WI38 (cell line): ENCODE measurements at regions not wholly inside any gene's neighbourhood (a gene's known extent, or its start where the extent isn't known, plus 50 kb on each side); places are given as distances from the start of the nearest gene placed in this dataset.

ENCODE experiments used
- H3K4me3 ChIP-seq: 2 replicates; pipeline ENCODE4 v1.5.1; 2011; ENCODE audit warnings: low read depth, mild to moderate bottlenecking, control low read depth, low read length
- TF ChIP-seq, protein P1 (sequence below): IDR thresholded peaks from 2 replicates; pipeline ENCODE4 v1.5.1; 2012; ENCODE audit warnings: low read depth, mild to moderate bottlenecking, control low read depth, low read length

DNA sequence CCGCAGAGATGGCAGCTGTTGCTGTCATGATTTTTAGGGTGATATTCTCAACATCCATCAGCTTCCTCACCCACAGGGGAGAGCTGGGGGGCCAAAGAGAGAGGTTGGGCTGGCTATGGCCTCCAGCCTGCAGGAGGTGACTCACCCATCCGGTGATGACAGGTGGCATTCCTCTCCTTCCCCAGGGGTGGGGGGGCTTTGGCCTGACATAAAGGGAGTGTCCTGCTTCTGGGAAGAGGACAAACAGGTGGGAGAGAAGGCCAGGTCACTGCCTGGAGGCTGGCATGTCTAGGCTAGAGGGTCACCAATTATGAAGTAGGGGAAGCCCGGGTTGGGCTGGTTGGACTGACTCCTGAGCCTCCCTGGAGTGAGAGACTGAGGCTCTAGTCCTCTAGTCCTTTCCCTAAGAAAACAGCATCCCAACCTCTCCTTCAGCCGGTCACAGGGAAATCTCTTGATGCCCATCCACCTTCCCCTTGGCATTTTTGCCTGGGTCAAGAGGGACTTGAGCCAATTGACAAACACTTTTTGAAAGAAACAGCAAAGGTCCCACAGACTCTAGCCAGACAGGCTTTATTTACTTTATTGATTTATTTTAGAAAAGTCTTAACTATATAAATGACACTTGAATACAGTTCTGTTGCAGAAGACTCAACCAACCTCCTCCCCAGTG lies 79.8 kb upstream of the ZNF716 start:
- H3K4me3 ChIP-seq = no peak overlapping the region
- TF ChIP-seq, protein P1, sequence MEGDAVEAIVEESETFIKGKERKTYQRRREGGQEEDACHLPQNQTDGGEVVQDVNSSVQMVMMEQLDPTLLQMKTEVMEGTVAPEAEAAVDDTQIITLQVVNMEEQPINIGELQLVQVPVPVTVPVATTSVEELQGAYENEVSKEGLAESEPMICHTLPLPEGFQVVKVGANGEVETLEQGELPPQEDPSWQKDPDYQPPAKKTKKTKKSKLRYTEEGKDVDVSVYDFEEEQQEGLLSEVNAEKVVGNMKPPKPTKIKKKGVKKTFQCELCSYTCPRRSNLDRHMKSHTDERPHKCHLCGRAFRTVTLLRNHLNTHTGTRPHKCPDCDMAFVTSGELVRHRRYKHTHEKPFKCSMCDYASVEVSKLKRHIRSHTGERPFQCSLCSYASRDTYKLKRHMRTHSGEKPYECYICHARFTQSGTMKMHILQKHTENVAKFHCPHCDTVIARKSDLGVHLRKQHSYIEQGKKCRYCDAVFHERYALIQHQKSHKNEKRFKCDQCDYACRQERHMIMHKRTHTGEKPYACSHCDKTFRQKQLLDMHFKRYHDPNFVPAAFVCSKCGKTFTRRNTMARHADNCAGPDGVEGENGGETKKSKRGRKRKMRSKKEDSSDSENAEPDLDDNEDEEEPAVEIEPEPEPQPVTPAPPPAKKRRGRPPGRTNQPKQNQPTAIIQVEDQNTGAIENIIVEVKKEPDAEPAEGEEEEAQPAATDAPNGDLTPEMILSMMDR = no peak

DNA sequence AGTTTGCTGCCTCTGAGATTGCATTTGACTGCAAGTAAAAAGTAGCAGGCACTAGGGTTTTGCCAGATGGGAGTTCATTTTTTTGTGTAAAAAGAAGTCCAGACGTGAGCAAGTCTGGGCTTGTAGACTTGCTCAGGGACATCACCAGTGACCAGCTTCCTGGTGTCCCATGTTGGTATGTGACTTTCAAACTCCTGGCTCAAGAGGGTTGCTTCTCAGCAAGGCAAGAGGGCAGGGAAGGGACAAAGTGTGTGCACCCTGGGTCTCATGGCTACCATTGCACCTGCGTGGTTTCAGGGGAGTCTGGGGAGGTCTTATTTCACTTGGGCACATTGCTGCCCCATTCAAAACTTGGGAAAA lies 79.3 kb upstream of the ZNF716 start:
- TF ChIP-seq, protein P1 = no peak
- no peak overlapping the region for H3K4me3 ChIP-seq

DNA sequence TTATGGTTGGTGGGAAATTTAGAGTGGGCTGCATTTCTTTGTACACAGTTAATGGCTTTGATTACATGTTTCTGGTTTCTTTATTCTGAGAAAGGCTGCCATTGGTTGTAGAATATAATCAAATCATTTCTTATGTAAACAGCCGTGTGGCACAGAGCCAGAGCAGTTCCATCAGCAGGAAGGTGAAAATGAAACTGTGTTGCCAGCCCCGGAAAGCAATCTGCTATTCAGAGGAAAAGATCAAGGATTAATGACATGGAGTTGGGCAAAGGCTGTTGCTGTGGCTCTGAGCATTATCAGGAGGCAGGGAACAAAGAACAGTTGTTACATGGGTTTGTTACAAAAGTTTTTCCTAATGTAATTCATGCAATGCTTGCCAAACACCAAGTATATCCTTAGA lies 74.2 kb upstream of the ZNF716 start:
- TF ChIP-seq, protein P1 = no peak
- H3K4me3 ChIP-seq = no peak overlapping the region

DNA sequence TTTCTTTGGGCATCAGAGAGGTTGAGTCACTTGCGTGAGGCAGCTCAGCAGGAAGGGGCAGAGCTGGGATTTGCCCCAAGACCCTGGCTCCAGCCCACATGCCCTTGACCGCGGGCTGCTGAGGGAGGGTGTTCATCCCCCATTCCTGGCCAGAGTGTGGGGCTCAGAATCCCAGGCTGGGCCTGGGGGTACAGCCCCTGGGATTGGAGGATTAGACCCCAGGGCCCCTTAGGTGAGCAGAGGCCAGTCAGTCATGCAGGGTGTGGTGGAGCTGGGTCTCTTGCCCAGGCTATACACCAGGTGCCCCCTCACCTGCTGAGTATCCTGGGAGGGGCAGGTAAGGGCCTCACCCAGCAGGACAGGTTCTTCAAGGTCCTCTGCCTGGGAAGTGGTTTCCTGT lies 68.4 kb upstream of the ZNF716 start:
- TF ChIP-seq, protein P1 = no peak
- H3K4me3 ChIP-seq = no peak overlapping the region

DNA sequence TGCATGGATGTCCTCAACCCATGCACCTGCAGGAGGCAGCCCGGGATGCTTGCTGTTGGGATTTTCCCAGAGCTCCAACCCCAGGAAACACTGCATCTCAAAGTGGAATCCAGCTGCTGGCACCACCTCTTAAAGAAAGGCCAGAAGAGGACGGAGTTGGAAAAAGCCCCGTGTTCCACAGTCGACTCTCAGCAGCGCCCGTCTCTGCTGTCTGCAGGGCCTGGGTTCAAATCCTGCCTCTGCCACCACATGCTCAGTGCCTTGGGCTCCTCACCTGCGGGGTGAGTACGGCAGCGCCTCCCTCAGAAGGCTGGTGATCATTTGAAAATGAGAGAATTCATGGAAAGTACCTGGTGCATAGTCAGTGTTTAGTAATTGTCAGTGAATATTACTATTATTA lies 65.6 kb upstream of the ZNF716 start:
- TF ChIP-seq, protein P1 = no peak
- H3K4me3 ChIP-seq = no peak overlapping the region

DNA sequence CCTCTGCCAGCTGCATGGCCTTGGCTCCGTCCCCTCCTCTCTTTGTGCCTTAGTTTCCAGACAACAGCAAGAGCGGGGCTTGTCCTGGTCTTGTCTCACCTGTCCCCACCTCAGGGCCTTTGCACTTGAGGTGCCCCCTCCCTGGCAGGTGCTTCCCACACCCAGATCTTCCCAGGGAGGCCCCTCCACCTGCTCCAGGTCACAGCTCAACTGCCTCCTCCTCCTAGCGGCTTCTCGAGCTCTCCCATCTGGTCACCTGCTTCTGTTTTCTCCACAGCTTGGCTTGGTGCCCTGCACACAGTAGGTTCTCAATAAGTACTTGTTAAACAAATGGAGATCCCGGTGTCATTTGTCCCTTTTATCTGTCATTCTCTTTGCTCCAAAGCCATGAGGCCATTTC lies 64.3 kb upstream of the ZNF716 start:
- H3K4me3 ChIP-seq = no peak overlapping the region
- TF ChIP-seq, protein P1 = no peak

DNA sequence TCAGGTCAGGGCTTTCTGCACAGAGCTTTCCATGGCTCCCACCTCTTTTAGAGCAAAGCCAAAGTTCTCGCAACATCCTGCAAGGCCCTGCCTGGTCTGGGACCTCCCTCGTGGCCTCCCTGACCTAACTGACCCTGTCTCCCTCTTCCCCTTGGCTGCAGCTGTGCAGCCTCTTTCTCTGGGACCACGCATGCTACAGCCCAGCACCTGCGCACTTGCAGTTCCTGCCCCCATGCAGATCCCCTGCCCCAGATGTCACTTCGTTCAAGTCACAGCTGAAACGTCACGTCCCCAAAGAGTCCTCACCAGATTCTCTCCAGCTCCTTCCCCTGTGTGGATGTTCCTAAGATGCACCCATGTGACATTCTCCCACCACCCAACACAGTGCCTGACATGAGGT lies 61.2 kb upstream of the ZNF716 start:
- no peak overlapping the region for H3K4me3 ChIP-seq

More for the DNA sequence above, 61.2 kb upstream of the ZNF716 start:
- TF ChIP-seq, protein P1 = no peak
